D721Med (cell line): ENCODE measurements at regions not wholly inside any gene's neighbourhood (a gene's known extent, or its start where the extent isn't known, plus 50 kb on each side); places are given as distances from the start of the nearest gene placed in this dataset.
"Not testable (repeated sequence)": the region's sequence is repeated elsewhere in the genome, so short reads cannot be mapped to it uniquely, and the experiment has no call there.

ENCODE experiments used
- DNase-seq: peaks from one replicate; pipeline ENCODE4 v3.0.0; 2011; ENCODE audit warnings: low spot score; ENCODE audit not compliant: insufficient read length
- FAIRE-seq: peaks from 2 replicates; lab custom pipeline; 2011; peaks lifted over from hg19 to GRCh38; lab: Jason Lieb, UNC
- CTCF ChIP-seq: IDR thresholded peaks from 2 replicates; pipeline ENCODE4 v1.5.1; 2012; ENCODE audit warnings: mild to moderate bottlenecking, control low read depth; ENCODE audit not compliant: insufficient read depth; ENCODE audit errors: missing control alignments

- no peak for TF ChIP-seq CTCF
- no peak for FAIRE-seq
- no peak for DNase-seq
Observed at GRCh38 chr15:92805080-92805690, 94.9 kb upstream of the CHD2 start.

DNA sequence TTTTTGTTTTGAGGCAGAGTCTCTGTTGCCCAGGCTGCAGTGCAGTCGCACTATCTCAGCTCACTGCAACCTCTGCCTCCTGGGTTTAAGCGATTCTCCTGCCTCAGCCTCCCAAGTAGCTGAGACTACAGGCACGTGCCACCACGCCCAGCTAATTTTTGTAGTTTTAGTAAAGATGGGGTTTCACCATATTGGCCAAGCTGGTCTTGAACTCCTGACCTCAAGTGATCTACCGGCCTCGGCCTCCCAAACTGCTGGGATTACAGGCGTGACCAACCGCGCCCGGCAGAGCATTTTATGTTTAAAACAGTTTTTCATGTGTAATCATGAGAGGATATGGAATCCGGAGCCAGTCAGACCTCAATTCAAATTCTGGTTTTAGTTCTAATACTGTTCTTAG lies 94.0 kb upstream of the CHD2 start:
- DNase-seq: not testable (repeated sequence)

GRCh38 chr15:92806763-92807162 lies 93.4 kb upstream of the CHD2 start:
- DNase-seq: no peak
- no peak for TF ChIP-seq CTCF
- no peak for FAIRE-seq

More for the DNA sequence above, 94.0 kb upstream of the CHD2 start:
- FAIRE-seq: not testable (repeated sequence)

GRCh38 chr15:92807971-92808571 lies 92.1 kb upstream of the CHD2 start:
- FAIRE-seq (no peak), DNase-seq (no peak)
- no peak for TF ChIP-seq CTCF

GRCh38 chr15:92808598-92809063 lies 91.5 kb upstream of the CHD2 start:
- DNase-seq: no peak
- no peak for TF ChIP-seq CTCF
- FAIRE-seq: no peak

DNA sequence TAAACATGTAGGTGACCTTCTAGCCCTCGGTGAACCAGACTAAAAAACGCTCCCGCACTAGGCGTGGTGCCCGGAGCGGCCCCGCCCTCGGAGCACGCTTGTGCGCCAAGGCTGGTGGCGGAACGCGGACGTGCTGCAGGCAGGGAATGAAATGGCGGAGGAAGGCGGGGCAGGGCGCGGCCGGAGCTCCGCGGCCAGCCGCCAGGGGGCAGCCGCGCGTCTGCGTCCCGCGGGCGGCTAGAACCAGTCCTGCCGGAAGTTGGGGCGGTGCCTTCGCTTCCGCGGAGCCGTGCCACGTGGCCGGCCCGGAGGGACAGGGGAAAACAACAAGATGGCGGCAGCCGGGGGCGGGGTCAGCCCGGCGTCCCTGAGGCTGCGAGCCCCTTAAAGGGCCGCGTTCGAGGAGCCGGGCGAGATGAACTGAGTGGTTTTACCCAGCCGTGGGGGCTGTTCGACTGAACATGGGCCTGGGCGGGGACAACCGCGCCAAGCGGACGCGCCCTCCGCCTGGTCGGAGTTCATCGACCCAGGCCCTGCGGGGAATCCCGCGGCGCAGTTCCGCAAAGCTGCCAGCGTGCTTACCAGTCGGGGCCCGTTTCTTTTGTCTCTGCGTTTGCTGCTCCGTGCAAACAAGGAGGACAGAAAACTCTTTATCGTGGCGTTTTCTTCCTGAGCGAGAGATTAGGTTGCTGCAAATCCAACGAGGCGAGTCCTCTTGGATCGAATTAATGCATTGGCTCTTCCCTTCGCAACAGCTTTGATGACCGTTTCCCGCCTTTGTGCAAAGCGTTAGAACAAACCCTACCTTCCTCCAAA lies 90.9 kb upstream of the CHD2 start:
- peak; percentile 82 for DNase-seq
- TF ChIP-seq CTCF: peak; percentile 83
- no peak for FAIRE-seq

DNA sequence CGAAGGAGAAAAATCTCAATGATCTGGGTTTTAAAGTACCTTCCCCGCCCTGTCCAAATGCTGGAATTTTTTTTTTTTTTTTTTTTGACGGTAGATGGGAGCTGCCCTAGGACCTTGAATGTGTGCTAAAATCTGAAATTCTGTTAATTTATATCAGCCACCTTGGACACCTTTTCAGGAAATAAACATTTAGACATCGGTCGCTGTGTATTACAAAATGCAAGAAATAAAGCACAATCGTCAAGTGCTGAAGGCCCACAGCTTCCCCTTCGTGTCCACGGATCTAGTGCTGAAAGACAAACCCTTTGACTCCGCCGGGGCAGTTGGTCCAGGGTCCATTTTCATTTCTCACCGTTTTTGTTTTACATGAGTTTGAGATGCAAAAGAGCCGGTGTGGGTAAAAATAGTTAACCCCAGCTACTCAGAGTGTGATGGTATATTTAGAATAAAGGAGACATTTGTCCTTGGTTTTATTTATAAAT lies 90.2 kb upstream of the CHD2 start:
- DNase-seq: no peak
- no peak for TF ChIP-seq CTCF
- FAIRE-seq: no peak
